Skeletal muscle cell (primary cell): ENCODE measurements at regions not wholly inside any gene's neighbourhood (a gene's known extent, or its start where the extent isn't known, plus 50 kb on each side); places are given as distances from the start of the nearest gene placed in this dataset.
A peak's percentile ranks its signal among the peaks of the same experiment; 100 is the strongest.

Source experiments
- DNase-seq: peaks from one replicate; pipeline ENCODE4 v3.0.0-alpha.2; 2010; ENCODE audit warnings: low read depth
- H3K4me3 ChIP-seq: 2 replicates; pipeline ENCODE4 v1.5.1; 2011; ENCODE audit warnings: low read depth, mild to moderate bottlenecking, control low read depth, low read length, moderate library complexity

- DNase-seq = no peak
- H3K4me3 ChIP-seq = no peak overlapping the region
These were observed 269.7 kb downstream of the FOXD2 start for GRCh38 chr1:47707503-47707902.

GRCh38 chr1:47708019-47708535 is 270.2 kb downstream of the FOXD2 start:
- H3K4me3 ChIP-seq = no peak overlapping the region
- DNase-seq = no peak

- no peak overlapping the region for H3K4me3 ChIP-seq
- DNase-seq = no peak
These were observed 270.8 kb downstream of the FOXD2 start for GRCh38 chr1:47708658-47709018.

- H3K4me3 ChIP-seq = peak overlapping the region; percentile 36
- DNase-seq = no peak
These were observed 271.4 kb downstream of the FOXD2 start for GRCh38 chr1:47709019-47709871.

- peak overlapping the region; percentile 36 for H3K4me3 ChIP-seq
- DNase-seq = no peak
These were observed 272.0 kb downstream of the FOXD2 start for GRCh38 chr1:47709872-47710231.

- DNase-seq = no peak
- H3K4me3 ChIP-seq = no peak overlapping the region
These were observed 272.7 kb downstream of the FOXD2 start for GRCh38 chr1:47710329-47711071.
